HCT116 (cell line): ENCODE measurements at regions not wholly inside any gene's neighbourhood (a gene's known extent, or its start where the extent isn't known, plus 50 kb on each side); places are given as distances from the start of the nearest gene placed in this dataset.

Experiments
- CBX3 ChIP-seq: IDR thresholded peaks from 2 replicates; pipeline ENCODE4 v1.6.1; 2012; ENCODE audit warnings: low read depth
- CEBPB ChIP-seq: IDR thresholded peaks from 2 replicates; pipeline ENCODE4 v1.6.1; 2012; ENCODE audit warnings: low read depth
- CTCF ChIP-seq, 3 experiments: fragments of 200-600 bp in 1 of 3; sonication (generic) in 1 of 3; IDR thresholded peaks in 2 of 3; conservative IDR thresholded peaks in 1 of 3; 2 replicates each; pipeline ENCODE4 v1.5.1; 2012 to 2017; ENCODE audit warnings: low read depth in 2 of 3, low read length in 2 of 3, antibody characterized with exemption in 1 of 3, borderline replicate concordance in 1 of 3, control low read depth in 1 of 3, mild to moderate bottlenecking in 1 of 3, mixed read lengths in 1 of 3, mixed run types in 1 of 3, moderate library complexity in 1 of 3; ENCODE audit not compliant: insufficient read depth in 1 of 3
- EZH2 ChIP-seq: fragments of 200-600 bp; sonication (generic); IDR thresholded peaks from 2 replicates; pipeline ENCODE4 v1.6.1; 2017; ENCODE audit warnings: antibody characterized with exemption, mixed run types
- EZH2phosphoT487 ChIP-seq: fragments of 200-600 bp; IDR thresholded peaks from 2 replicates; pipeline ENCODE4 v1.6.1; 2018; ENCODE audit warnings: antibody characterized with exemption, borderline replicate concordance
- POLR2A ChIP-seq: IDR thresholded peaks from 2 replicates; pipeline ENCODE4 v1.7.0; 2011; ENCODE audit warnings: borderline replicate concordance; ENCODE audit not compliant: insufficient read depth, insufficient read length; ENCODE audit errors: extremely low read depth
- POLR2AphosphoS5 ChIP-seq: IDR thresholded peaks from 2 replicates; pipeline ENCODE4 v1.6.1; 2011; ENCODE audit warnings: mild to moderate bottlenecking, low read depth, low read length, moderate library complexity
- REST ChIP-seq: IDR thresholded peaks from 2 replicates; pipeline ENCODE4 v1.6.1; 2012; ENCODE audit warnings: low read depth
- SIN3A ChIP-seq: IDR thresholded peaks from 2 replicates; pipeline ENCODE4 v1.6.1; 2012; ENCODE audit warnings: low read depth
- SRF ChIP-seq: IDR thresholded peaks from 2 replicates; pipeline ENCODE4 v1.6.1; 2012; ENCODE audit warnings: low read depth
- YY1 ChIP-seq: IDR thresholded peaks from 2 replicates; pipeline ENCODE4 v1.6.1; 2011; ENCODE audit warnings: low read length, low read depth, moderate library complexity, mild to moderate bottlenecking; ENCODE audit not compliant: insufficient replicate concordance; ENCODE audit errors: extremely low read depth
- ZBTB33 ChIP-seq: IDR thresholded peaks from 2 replicates; pipeline ENCODE4 v1.6.1; 2011; ENCODE audit warnings: mild to moderate bottlenecking, low read length, moderate library complexity; ENCODE audit not compliant: insufficient replicate concordance; ENCODE audit errors: extremely low read depth
- ZFX ChIP-seq: fragments of 450-650 bp; IDR thresholded peaks from 2 replicates; pipeline ENCODE4 v1.6.1; 2017

GRCh38 chr9:32875242-32875641, 91.9 kb downstream of the TMEM215 start:
- TF ChIP-seq SRF (no peak), REST (no peak), CTCF (IDR thresholded peaks at IDR 0.05 in 2 of 3, conservative IDR thresholded peaks at IDR 0.05 in 1 of 3; ENCODE audit: borderline replicate concordance in 1 of 3, insufficient read depth in 1 of 3, low read depth in 2 of 3, low read length in 2 of 3) (no peak), SIN3A (no peak), ZFX (no peak), POLR2A (no peak), POLR2AphosphoS5 (no peak), ZBTB33 (no peak), EZH2 (no peak), EZH2phosphoT487 (no peak), CBX3 (no peak), CEBPB (no peak), YY1 (no peak)
